DMS153 treated with DMSO at 0.1 percent for 48 hours (cell line): ENCODE measurements at regions not wholly inside any gene's neighbourhood (a gene's known extent, or its start where the extent isn't known, plus 50 kb on each side); places are given as distances from the start of the nearest gene placed in this dataset.

Experiments
- DNase-seq: peaks from one replicate; lab custom pipeline; 2025; ENCODE audit not compliant: unreplicated experiment; lab: John Stamatoyannopoulos, UW

DNA sequence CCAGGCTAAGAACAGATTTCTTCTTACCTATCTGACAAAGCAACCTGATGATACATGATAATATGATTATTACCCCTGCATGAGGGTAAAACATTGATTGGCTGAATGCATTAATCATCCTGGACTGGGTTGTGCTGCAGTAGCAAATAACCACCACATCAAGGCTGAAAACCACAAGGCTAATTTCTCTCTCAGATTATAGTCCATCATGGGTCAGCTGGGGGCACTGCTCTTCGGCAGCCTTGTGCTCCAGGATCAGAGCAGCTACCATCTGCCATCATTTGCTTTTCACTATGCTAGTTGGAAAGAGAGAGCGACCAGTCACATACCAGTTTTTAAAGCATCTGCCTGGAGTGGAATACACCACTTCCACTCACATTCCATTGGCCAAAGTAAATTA, 383.5 kb downstream of the RASEF start:
- DNase-seq: no peak

DNA sequence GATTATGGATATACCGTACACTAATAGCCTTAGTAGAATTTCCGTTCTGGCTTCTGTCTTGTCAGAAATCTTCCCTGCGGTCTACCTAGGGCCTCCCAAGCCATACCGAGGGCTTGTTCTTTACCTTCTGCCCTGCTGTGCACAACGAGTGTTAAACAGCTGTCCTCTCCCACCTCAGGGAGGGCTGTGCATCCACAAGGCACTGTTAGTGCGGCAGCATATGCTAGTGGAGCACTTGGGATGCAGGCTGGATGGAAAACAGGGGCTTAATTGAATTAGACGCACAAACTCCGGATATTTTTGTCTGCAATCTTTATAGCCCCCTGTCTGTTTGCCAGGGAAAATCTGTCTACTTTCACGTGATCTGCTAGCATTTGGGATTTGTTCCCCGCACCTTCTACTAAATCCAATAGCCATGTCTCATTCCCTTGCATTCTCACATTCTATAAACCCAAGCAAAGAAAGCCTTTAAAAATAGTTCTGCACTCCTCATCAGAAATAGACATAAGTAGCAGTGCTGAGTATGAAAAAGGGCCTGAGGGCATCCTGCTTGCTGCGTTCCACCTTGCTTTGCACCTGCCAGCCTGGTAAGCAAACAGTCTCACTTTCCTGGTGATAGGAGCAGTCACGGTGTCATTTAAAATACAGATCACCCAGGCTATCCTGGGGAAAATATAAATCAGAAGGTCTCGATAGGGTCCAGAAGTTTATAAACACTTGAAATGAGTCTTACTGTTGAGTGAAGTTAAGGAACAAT, 382.6 kb downstream of the RASEF start:
- DNase-seq: no peak

DNA sequence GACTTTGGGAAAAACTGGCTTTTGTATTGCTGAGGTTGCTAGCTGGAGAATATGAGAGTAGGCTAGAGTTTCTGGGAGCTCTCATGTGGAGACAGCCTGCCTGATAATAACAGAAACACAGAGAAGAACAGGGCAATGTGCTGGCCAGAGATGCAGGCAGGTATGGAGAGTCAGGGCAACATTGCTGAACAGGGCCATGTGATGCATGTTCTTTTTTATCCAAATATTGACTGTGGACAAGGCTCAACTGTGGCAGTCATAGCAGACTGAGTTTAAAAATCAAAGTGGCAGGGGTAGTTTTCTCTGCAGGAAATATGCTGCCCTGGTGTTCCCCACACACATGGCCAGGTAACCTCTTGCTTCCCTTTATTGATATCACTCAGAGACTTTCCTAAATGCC, 381.1 kb downstream of the RASEF start:
- DNase-seq: no peak

DNA sequence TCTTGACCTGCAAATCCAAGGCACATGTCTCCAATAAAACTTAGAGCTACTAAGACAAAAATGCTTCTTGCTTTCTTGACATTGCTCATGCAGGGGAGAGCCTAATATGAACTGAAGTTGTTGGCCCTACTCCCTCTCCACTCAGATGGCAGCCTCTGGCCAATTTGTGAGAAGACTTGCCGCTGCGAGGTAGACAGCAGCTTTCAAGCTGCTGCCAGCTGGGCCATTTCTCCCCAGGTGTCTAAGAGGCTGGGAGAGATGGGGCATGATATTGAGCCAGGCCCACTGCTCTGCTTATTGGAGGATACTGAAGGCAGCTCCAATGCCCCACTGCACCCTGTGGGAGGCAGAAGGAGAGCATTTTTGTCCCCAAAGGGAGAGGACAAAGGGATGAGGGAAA, 380.5 kb downstream of the RASEF start:
- no peak for DNase-seq

DNA sequence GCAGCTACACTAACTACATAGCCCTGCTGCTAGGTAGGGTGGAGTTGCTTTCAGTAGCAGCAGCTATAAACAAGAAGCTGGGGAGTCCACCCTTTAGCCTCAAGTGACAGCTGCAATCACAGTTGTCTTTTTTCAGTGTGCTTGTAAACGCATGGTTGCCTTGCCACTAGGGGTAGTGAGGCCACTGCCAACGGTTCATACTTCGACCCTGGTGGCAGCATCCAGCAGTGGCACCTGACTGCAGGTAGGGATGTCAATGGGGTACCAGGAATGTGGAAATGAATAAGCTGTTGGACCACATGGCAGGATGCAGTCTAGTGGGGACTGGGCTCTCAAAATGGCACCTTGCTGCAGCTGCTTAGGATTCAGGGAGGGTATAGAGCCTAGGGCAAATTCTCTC, 367.2 kb downstream of the RASEF start:
- DNase-seq: no peak

DNA sequence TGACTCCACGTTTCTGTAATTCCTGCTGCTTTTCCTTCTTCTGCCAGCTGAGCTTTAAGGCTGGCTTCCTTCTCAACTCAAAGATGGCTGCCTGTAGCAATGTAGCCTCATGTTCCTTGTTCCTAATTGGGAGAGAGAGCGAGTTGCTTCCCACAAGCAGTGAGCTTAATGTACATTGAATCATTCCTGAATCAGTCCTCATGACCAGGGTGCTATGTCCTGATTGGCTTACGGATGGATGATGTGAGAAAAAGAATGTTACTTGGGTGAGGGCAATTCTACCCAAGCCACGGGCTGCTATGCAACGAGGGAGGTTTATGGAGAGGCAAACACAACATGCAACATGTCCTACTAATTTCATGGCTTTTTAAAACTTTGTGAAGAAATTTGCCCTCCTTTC, 356.2 kb downstream of the RASEF start:
- DNase-seq: no peak

DNA sequence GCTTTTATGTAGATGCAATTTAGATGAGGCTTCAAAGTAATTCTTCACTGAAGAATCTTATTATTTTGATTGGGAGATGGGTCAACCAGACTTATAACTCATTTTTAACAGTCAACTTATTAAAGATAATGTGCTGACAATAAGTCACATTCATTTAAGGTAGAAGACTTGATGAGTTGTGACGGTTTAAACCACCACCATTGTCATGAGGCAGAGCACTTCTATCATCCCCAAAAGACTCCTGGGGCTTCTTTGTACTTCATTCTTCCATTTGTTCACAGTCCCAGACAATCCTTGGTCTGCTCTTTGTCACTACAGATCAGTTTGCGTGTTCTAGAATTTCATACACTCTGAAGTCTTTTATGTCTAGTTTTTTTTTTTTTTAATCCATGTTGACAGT, 346.1 kb downstream of the RASEF start:
- no peak for DNase-seq

DNA sequence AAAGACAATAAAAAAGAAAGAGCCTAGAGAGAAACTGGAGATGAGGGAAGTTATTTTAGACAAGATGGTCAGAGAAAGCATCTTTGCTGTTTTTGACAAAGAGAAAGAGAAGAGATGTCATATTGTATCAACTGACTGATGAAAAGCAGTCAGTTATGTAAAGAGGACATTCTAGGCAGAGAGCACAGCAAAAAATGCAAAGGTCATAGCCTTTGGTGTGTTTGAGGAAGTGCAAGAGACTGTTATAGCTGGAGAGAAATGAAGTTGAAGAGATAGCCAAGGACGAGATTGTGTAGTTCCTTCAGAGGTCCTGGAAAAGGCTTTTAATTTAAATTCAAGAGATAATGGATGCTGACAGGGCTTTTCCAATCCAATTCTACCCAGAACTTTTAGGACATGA, 342.4 kb downstream of the RASEF start:
- no peak for DNase-seq

DNA sequence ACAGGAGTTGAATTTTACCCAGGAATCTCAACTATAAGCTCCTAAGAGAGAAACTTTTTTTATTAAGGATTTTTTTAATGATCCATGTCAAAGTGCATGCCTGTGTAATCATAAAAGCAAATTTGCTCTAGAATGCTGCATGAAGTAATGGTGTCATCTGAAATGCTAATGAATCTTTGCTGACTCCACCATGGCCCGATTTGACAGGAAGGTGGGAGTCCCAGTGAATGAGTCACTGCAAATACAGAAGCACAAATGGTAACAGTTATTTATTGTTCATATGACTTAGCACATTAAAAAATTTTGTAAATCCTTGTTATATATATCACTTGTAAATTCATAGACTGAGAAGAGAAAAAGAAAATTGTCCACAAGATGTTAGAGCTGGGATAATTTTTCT, 341.3 kb downstream of the RASEF start:
- no peak for DNase-seq

DNA sequence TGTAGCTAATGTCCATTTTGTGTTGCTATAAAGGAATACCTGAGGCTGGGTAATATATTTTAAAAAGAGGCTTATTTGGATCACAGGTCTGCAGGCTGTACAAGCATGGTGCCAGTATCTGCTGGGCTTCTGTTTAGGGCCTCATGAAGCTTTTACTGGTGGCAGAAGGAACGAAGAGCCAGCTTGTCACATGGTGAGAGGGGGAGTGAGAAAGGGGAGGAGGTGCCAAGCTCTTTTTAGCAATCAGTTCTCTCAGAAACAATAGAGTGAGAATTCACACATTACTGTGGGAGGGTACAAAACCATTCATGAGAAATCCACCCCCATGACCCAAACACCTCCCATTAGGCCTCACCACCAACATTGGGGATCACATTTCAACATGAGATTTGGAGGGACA, 340.9 kb downstream of the RASEF start:
- DNase-seq: no peak

DNA sequence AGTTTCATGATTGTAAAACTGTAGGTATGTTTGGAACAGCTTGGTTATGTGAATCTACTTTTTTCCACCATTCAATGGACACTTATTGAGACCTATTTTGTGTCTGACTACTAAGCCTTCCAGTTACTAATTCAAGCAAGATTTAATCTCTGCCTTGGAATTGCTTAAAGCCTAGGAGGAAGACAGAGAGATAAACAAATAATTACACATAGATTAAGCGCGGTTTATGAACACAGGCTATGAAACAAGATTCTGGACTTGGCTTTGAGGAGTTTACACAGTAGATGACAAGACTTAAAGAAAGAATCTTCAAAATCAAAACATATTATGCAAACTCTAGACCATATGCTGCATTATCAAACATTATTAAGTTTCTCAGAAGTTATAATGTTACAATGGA, 340.4 kb downstream of the RASEF start:
- DNase-seq: no peak

DNA sequence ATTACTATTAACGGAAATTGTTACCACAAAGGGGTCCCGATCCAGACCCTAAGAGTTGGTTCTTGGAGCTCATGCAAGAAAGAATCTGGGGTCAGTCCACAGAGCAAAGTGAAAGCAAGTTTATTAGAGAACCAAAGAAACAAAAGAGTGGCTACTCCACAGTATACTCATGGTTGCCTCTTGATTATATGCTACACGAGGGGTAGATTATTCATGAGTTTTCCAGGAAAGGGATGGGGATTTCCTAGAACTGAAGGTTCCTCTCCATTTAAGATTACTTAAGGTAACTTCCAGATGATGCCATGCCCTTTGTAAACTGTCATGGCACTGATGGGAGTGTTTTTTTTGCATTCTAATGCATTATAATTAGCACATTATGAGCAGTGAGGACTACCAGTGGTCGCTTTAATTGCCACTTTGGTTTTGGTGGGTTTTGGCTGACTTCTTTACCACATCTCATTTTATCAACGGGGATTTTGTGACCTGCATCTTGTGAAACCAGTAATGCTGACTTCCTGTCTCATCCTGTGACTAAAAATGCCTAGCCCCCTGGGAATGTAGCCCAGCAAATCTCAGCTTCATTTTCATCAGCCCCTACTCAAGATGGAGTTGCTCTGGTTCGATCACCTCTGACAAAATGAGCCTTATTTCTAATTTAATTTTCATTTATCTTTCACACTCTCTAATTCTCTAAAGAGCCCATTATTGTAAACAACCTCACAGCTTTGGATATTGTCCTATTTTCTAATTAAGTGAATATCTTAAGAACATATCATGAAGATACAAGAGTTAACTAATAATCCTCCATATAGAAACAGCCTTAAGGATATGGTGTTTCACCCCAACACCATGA, 336.3 kb downstream of the RASEF start:
- DNase-seq: no peak

DNA sequence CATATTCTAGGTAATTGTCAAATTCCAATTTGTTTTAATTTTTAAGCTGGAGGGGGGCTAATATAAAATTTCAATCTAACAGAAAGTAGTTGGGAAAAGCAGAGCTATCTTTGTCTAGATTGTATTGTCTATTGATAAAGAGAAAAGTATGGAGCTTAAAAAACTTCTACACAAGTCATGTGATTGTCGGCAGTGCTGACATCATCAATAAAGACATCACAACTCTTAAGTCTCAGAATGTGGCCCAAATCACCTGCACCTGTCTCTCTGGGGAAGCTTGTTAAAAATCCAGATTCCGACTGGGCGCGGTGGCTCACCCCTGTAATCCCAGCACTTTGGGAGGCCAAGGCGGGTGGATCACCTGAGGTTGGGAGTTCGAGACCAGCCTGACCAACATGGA, 333.8 kb downstream of the RASEF start:
- DNase-seq: no peak

DNA sequence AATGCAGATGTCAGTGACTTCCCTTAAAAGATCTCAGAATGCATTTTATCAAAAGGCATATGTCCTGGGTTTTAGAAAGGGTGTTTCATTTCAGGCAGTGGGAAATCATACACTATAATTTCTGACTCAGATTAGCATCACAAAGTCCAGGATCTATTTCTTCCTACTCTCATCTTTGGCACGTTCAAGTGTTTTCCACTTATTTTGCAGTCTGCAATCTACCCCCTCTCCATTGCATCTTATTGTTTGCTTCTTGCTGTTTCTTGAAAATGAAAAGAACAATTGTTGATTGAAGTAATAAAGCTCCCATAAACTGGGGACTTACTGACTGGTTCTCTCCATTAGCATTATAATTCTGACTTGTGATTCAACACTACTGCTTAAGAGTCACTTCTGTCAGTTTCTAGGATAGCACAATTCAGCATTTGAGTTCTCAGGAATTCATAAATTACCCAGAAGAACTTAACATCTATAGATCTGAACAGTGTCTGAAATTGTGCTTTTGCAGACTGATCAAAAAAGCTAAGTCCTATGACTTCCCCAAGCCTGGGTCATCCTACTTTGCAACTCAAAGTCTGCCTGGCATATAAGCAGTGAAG, 332.9 kb downstream of the RASEF start:
- DNase-seq: no peak

DNA sequence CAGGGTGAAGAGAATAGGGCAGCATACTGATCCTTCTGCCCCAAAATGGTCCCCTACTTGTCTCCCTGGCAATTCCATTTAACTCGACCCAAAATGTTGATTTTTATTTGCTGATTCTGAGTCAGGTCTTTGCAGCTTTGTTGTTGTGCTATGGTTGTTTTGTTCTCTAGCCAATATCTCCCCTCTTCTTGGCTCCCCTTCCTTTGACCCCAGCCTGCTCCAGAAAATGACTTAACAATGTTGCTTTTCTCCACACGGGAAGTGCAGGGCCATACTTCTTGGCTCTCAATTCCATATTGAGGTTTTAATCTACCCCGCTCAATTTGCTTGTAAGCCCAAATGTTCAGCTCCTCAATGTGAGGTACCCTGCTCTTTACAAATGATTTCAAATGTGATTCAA, 330.0 kb downstream of the RASEF start:
- no peak for DNase-seq

DNA sequence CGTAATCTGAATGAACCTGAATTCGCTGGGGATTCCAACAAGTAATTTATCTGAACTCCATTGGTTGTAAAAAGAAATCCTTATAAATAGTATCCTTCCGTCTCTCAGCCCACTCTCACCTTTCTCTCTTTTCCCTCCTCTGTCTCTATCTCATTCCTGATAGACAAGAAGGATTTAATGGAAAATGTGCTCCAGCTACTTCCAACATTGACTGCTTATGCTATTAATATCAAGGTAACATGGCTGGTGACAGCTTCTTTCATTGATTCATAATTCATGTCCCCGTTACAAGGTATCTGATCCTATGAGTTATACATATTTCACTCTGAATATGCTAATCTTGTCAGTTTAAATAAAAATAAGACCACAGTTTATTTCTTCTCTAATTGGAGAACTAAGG, 326.8 kb downstream of the RASEF start:
- DNase-seq: no peak

DNA sequence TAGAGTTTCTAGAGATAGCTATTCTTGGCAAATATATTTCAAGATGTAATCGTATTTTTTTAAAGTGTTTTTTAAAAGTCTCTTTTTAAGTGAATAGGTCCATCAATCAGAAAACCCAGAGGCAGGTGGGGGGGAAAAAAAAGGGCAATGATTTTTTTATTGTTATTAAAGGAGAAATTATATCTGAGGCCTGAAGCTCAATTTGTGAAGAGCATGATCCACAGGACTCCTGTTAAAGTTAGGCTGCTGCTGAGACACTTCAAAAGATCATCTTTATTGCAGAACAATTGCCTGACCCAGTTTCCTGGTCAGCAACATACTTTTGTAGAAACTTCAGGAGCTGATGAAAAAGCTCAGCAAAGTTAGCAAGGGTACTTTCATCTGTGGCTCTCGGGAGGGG, 326.2 kb downstream of the RASEF start:
- DNase-seq: no peak

DNA sequence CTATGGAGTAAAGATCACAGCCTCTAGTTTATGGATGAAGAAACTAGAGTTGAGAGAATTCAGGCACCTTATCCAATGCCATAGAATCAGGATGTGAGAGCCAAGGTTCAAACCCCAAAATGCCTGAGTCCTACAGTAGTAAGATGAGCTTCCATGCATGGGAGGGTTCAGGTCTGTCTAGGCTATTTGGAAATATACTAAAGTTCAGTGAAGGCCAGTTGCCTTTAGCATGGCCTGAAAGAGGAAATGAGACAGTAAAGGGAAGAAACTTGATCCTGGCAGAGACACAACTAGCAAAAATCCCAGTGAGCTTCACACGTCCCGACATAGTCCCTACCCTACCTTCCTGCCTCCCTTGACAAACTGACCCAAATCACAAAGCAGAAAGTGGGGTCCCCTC, 317.0 kb downstream of the RASEF start:
- DNase-seq: no peak

DNA sequence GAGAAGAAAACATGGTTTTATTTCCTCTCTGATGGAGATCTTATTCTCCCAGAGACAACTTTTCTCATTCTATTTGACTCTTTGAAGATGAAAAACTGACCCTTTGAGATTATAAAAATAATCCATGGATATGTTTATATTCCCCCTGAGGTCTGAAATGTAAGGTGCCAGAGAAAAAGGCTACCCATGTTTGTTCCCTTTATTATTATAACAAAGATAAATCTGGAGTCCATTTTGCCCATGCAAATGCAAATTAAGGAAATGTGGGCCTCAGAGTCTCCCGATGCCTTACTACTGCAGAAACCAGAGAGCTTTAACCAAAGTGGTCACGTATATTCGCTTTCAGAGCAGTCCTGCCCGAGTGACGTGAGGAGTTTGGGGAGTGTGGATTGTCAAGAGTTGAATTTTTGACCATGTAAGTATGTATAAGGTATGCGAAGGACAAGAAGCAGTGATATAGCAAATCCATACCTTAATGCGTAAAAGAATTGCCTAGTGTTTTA, 312.5 kb downstream of the RASEF start:
- no peak for DNase-seq

DNA sequence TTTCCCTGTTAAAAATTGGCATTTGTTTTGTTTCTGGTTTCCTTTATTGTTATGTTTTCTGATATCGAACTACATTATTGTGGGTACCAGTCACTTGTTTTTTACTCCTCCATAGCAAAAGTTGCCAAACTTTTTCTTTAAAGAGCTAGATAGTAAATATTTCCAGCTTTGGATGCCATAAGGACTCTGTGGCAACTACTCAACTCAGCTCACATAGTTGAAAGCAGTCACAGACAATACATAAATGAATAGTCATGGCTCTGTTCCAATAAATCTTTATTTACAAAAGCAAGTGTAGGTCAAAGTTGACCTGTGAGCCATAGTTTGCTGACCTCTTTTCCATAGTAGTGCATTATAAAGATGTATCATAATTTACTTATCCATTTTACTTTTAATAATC, 305.0 kb downstream of the RASEF start:
- DNase-seq: peak; percentile 10

DNA sequence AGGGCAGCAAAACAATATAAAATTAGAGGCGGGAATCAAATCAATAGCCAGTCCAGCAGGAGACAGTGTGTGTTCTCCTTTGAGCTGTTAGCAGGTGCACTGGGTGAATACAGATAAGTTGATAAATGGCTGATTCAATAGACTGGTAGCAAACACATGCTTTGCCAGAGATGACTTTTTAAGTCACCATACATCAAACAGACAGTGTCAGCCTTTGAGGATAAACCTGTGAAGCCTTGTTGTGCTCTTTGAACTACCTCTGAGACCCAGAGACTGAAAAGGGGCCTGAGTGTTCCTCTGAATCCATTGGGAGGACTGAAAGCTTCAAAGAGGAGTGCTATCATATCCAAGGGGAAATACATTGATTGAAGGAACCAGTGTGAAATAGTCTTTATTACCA, 301.9 kb downstream of the RASEF start:
- peak; percentile 34 for DNase-seq

DNA sequence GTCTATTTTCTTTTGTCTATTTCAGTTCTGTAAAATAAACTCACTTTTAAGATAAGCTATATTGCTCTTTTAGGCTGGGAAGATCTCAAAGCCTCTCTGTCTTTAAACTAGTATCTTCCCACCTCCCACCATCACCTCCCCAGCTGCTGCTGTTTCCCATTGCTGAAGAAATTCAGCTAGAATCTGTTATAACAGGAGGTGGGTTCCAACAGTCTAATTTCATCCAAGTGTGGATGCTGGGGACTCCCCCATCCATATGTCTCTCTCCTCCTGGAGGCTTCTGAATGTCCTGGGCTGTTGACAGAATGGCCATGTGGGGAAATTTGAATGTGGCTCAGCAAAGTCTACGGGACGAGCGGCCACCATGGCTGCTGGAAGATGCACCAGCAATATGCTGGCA, 301.0 kb downstream of the RASEF start:
- DNase-seq: no peak
